ENCODE measurements at regions not wholly inside any gene's neighbourhood (a gene's known extent, or its start where the extent isn't known, plus 50 kb on each side); places are given as distances from the start of the nearest gene placed in this dataset.

- H3K56ac ChIP-seq (ENCODE audit: extremely low read depth, insufficient read depth, low read length) = no peak overlapping the region
- BruUV-seq (replicated peaks) = no TSS peak
- ChIA-PET CTCF (no interaction called here), POLR2A (ENCODE audit: unreplicated experiment) (no interaction called here)
- H3K9me3 ChIP-seq (ENCODE audit: control insufficient read depth, insufficient read depth, low read length) = no peaks in the 10 kb centered on the region
- no peak overlapping the region for H2AK9ac ChIP-seq (replicated peaks; ENCODE audit: low read depth, low read length, poor library complexity)
- no peak overlapping the region for H3K18ac ChIP-seq (ENCODE audit: low read depth, low read length)
- no peak overlapping the region for H2BK15ac ChIP-seq (ENCODE audit: low read depth, low read length)
- ATAC-seq (ENCODE audit: low read depth) (no peak), DNase-seq (no peak)
- no peak overlapping the region for H4K5ac ChIP-seq (ENCODE audit: low read depth, low read length)
- H3K4me2 ChIP-seq (ENCODE audit: low read depth, low read length) = no peak overlapping the region
- H3K14ac ChIP-seq (replicated peaks; ENCODE audit: low read depth, low read length) = no peak overlapping the region
- H3K27me3 ChIP-seq (ENCODE audit: control insufficient read depth, insufficient read depth, low read length) = no peaks in the 10 kb centered on the region
- in situ Hi-C loops (cut with MboI; ENCODE audit: low sequenced_read_pairs) = no loop called here
- H3K9me1 ChIP-seq (ENCODE audit: insufficient read depth, low read length) = no peaks in the 10 kb centered on the region
- TF ChIP-seq CHD1 (IDR thresholded peaks at IDR 0.05; ENCODE audit: low read depth, low read length) = no peak
- TF ChIP-seq MXI1 (IDR thresholded peaks at IDR 0.05; ENCODE audit: borderline replicate concordance, low read depth, low read length) = no peak
- no peak for TF ChIP-seq CEBPB (IDR thresholded peaks at IDR 0.05; ENCODE audit: low read depth, low read length)
- no peak for TF ChIP-seq POLR2A (IDR thresholded peaks at IDR 0.05; ENCODE audit: low read depth, low read length)
- no peak for TF ChIP-seq SMC3 (IDR thresholded peaks at IDR 0.05; ENCODE audit: low read depth, low read length)
- no peak for TF ChIP-seq USF2 (IDR thresholded peaks at IDR 0.05; ENCODE audit: low read depth, low read length)
- no peak for TF ChIP-seq MAZ (IDR thresholded peaks at IDR 0.05; ENCODE audit: borderline replicate concordance, low read depth, low read length)
- TF ChIP-seq RAD21 (IDR thresholded peaks at IDR 0.05; ENCODE audit: low read length) = no peak
- TF ChIP-seq MAFK (IDR thresholded peaks at IDR 0.05; ENCODE audit: low read depth, low read length) = no peak
- no CpG with 5 or more reads among the region's 1 CpG for WGBS, 2 experiments (ENCODE audit: extremely low coverage in 2 of 2, insufficient read length in 1 of 2)
- H2BK20ac ChIP-seq (ENCODE audit: low read depth, low read length) = no peak overlapping the region
- no peak overlapping the region for H2AK5ac ChIP-seq (ENCODE audit: low read depth, low read length)
- H3K27ac ChIP-seq (ENCODE audit: insufficient read depth, low read length) = no peak overlapping the region
- H3K36me3 ChIP-seq (ENCODE audit: control insufficient read depth, insufficient read depth, low read length) = no peaks in the 10 kb centered on the region
- no peak overlapping the region for H2BK5ac ChIP-seq (ENCODE audit: low read depth, low read length, poor library complexity, severe bottlenecking)
- no peaks in the 10 kb centered on the region for H4K20me1 ChIP-seq (ENCODE audit: insufficient read depth, low read length)
- H3K4ac ChIP-seq (ENCODE audit: low read depth, low read length) = no peak overlapping the region
- H2BK120ac ChIP-seq (ENCODE audit: low read depth, low read length) = no peak overlapping the region
- intact Hi-C loops (cut with micrococcal nuclease) = no loop called here
- H3K79me1 ChIP-seq (ENCODE audit: low read depth in 1 of 2, low read length in 2 of 2) = no peaks in the 10 kb centered on the region
- no peak overlapping the region for H3K4me3 ChIP-seq (ENCODE audit: insufficient read depth, low read depth, low read length)
- H3K4me1 ChIP-seq (ENCODE audit: control insufficient read depth, insufficient read depth, low read length) = no peaks in the 10 kb centered on the region
- no peak overlapping the region for H2AFZ ChIP-seq (replicated peaks; ENCODE audit: low read length, poor library complexity)
- H3K9ac ChIP-seq (ENCODE audit: low read depth, low read length) = no peak overlapping the region
- H4K91ac ChIP-seq (ENCODE audit: insufficient read depth, low read depth, low read length) = no peak overlapping the region
- H3K23ac ChIP-seq (ENCODE audit: low read depth, low read length) = no peak overlapping the region
- H4K8ac ChIP-seq (ENCODE audit: low read depth in 2 of 2, low read length in 2 of 2) = no peak overlapping the region
- dilution Hi-C loops (cut with HindIII; ENCODE audit: low sequenced_read_pairs, unreplicated experiment) = no loop called here
Measured at GRCh38 chr5:121315786-121316185, 535.9 kb upstream of the FTMT start.

Measured in IMR-90 (cell line).